ENCODE measurements at regions not wholly inside any gene's neighbourhood (a gene's known extent, or its start where the extent isn't known, plus 50 kb on each side); places are given as distances from the start of the nearest gene placed in this dataset.

- TF ChIP-seq EZH2 (IDR thresholded peaks at IDR 0.05) (no peak), EZH2phosphoT487 (IDR thresholded peaks at IDR 0.05) (no peak)
- TF ChIP-seq, protein P1, sequence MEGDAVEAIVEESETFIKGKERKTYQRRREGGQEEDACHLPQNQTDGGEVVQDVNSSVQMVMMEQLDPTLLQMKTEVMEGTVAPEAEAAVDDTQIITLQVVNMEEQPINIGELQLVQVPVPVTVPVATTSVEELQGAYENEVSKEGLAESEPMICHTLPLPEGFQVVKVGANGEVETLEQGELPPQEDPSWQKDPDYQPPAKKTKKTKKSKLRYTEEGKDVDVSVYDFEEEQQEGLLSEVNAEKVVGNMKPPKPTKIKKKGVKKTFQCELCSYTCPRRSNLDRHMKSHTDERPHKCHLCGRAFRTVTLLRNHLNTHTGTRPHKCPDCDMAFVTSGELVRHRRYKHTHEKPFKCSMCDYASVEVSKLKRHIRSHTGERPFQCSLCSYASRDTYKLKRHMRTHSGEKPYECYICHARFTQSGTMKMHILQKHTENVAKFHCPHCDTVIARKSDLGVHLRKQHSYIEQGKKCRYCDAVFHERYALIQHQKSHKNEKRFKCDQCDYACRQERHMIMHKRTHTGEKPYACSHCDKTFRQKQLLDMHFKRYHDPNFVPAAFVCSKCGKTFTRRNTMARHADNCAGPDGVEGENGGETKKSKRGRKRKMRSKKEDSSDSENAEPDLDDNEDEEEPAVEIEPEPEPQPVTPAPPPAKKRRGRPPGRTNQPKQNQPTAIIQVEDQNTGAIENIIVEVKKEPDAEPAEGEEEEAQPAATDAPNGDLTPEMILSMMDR (IDR thresholded peaks at IDR 0.05), result no peak
- no peak for DNase-seq (ENCODE audit: low spot score)
- H3K4me1 ChIP-seq, result no peaks in the 10 kb centered on the region
- H3K4me2 ChIP-seq, result no peak overlapping the region
- H3F3A ChIP-seq (ENCODE audit: low read depth), result no peaks in the 10 kb centered on the region
- Mint-ChIP-seq H3K36me3 (no peaks in the 10 kb centered on the region), H3K4me1 (no peaks in the 10 kb centered on the region), H3K27me3 (ENCODE audit: insufficient read depth, low read depth) (peaks cover 2% of the 10 kb centered on the region), H3K4me3 (no peak overlapping the region), H3K9me3 (no peaks in the 10 kb centered on the region), H3K27ac (no peak overlapping the region)
- no peaks in the 10 kb centered on the region for H3K79me2 ChIP-seq (ENCODE audit: low read depth)
- no peaks in the 10 kb centered on the region for H3K36me3 ChIP-seq
- peaks cover 5% of the 10 kb centered on the region for H3K27me3 ChIP-seq
- H2AFZ ChIP-seq (replicated peaks), result no peak overlapping the region
- H3K27ac ChIP-seq, result no peak overlapping the region
- no peaks in the 10 kb centered on the region for H3K9me3 ChIP-seq (ENCODE audit: low read depth)
- no peak overlapping the region for H3K9ac ChIP-seq
- no peak overlapping the region for H3K4me3 ChIP-seq
- H4K20me1 ChIP-seq (ENCODE audit: low read depth), result no peaks in the 10 kb centered on the region
Observed at GRCh38 chr7:41578700-41579099, 124.2 kb downstream of the INHBA start.

GRCh38 chr7:41576166-41576565, 126.7 kb downstream of the INHBA start:
- peaks cover 4% of the 10 kb centered on the region for H4K20me1 ChIP-seq (ENCODE audit: low read depth)
- H3K9me3 Mint-ChIP-seq, result no peaks in the 10 kb centered on the region
- H3K4me2 ChIP-seq, result no peak overlapping the region
- no peak overlapping the region for H3K27ac ChIP-seq
- H3K4me1 Mint-ChIP-seq, result peaks cover 7% of the 10 kb centered on the region
- H3K9ac ChIP-seq, result no peak overlapping the region
- H3K79me2 ChIP-seq (ENCODE audit: low read depth), result no peaks in the 10 kb centered on the region
- H2AFZ ChIP-seq (replicated peaks), result no peak overlapping the region
- TF ChIP-seq, protein P1 (IDR thresholded peaks at IDR 0.05), result no peak
- TF ChIP-seq EZH2phosphoT487 (IDR thresholded peaks at IDR 0.05), result no peak
- no peaks in the 10 kb centered on the region for H3K36me3 Mint-ChIP-seq
- peaks cover 8% of the 10 kb centered on the region for H3K4me1 ChIP-seq
- H3K27me3 ChIP-seq, result peaks cover 23% of the 10 kb centered on the region
- H3K27me3 Mint-ChIP-seq (ENCODE audit: insufficient read depth, low read depth), result peaks cover 4% of the 10 kb centered on the region
- H3K27ac Mint-ChIP-seq, result no peak overlapping the region
- no peak overlapping the region for H3K4me3 Mint-ChIP-seq
- no peak overlapping the region for H3K4me3 ChIP-seq
- no peaks in the 10 kb centered on the region for H3K36me3 ChIP-seq
- peaks cover under 1% of the 10 kb centered on the region for H3F3A ChIP-seq (ENCODE audit: low read depth)
- DNase-seq (ENCODE audit: low spot score), result no peak
- H3K9me3 ChIP-seq (ENCODE audit: low read depth), result no peaks in the 10 kb centered on the region

DNA sequence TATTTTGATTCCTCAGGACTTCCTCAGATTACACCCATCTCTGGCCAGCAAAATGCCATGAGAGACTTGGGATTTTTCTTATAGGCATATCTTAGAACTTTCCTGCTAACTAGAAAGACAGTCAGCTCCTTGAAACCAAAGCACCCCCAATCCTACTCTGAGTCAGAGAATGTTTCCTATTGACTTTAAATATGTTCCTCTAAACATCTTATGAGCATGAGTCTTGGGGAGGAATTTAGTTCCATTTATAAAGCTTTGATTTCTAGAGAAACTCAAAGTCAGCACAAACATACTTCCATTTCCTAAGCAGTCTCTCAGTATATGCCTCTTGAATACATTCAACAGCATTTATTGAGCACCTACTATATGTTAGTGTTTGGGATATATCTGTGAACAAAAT, 128.5 kb downstream of the INHBA start:
- Histone ChIP-seq H3K4me3 (no peak overlapping the region), H3K27ac (no peak overlapping the region), H3F3A (ENCODE audit: low read depth) (peaks cover 5% of the 10 kb centered on the region), H3K27me3 (peaks cover 40% of the 10 kb centered on the region), H3K4me2 (no peak overlapping the region), H3K79me2 (ENCODE audit: low read depth) (no peaks in the 10 kb centered on the region), H3K9ac (no peak overlapping the region), H3K9me3 (ENCODE audit: low read depth) (no peaks in the 10 kb centered on the region), H4K20me1 (ENCODE audit: low read depth) (peaks cover 4% of the 10 kb centered on the region), H2AFZ (replicated peaks) (no peak overlapping the region), H3K36me3 (no peaks in the 10 kb centered on the region), H3K4me1 (peaks cover 19% of the 10 kb centered on the region)
- H3K4me3 Mint-ChIP-seq, result no peak overlapping the region
- H3K4me1 Mint-ChIP-seq, result peaks cover 10% of the 10 kb centered on the region
- no peak overlapping the region for H3K27ac Mint-ChIP-seq
- H3K27me3 Mint-ChIP-seq (ENCODE audit: insufficient read depth, low read depth), result peaks cover 4% of the 10 kb centered on the region
- TF ChIP-seq, protein P1 (IDR thresholded peaks at IDR 0.05), result no peak
- TF ChIP-seq EZH2phosphoT487 (IDR thresholded peaks at IDR 0.05), result no peak
- TF ChIP-seq EZH2 (IDR thresholded peaks at IDR 0.05), result no peak
- no peak for DNase-seq (ENCODE audit: low spot score)
- no peaks in the 10 kb centered on the region for H3K9me3 Mint-ChIP-seq
- no peaks in the 10 kb centered on the region for H3K36me3 Mint-ChIP-seq

All from neural progenitor cell (in vitro differentiated cells).